GM18861 (cell line): ENCODE measurements at regions not wholly inside any gene's neighbourhood (a gene's known extent, or its start where the extent isn't known, plus 50 kb on each side); places are given as distances from the start of the nearest gene placed in this dataset.

Experiments
- ATAC-seq: cut with Tn5 transposase; IDR thresholded peaks from one replicate; pipeline ENCODE4 v1.9.1; 2021; ENCODE audit not compliant: unreplicated experiment

DNA sequence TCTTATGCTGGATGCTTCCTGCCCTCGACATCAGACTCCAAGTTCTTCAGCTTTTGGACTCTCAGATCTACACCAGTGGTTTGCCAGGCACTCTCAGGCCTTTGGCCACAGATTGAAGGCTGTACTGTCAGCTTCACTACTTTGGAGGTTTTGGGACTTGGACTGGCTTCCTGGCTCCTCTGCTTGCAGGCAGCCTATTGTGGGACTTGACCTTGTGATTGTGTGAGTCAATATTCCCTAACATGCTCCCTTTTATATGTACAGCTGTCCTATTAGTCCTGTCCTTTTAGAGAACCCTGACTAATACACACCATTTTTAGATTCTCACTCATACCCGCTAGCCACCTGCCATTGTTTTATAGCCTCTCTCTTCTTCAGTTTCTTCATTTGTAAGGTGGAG lies 382.1 kb upstream of the TSHZ2 start:
- ATAC-seq: no peak

- ATAC-seq: no peak
These were observed 382.8 kb upstream of the TSHZ2 start for GRCh38 chr20:52589251-52589812.

DNA sequence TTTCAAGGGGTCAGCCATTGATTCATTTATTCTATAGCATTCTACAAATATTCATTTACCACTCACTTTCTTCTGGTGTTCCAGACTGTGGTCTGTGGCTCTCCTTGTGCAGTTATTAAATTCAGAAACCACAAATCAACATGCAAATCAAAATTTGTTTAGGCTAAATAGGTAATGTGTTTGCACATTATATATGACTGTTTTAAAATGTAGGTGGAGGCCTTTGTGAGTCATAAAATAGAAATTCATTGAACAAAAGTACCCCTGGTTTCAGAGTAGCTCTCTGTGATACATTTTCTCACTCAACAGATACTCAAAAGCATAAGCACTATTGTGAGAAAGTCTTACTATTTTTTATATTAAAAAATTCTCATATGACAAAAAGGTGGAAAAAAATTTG lies 385.5 kb upstream of the TSHZ2 start:
- no peak for ATAC-seq

- no peak for ATAC-seq
These were observed 386.8 kb upstream of the TSHZ2 start for GRCh38 chr20:52585333-52585732.

DNA sequence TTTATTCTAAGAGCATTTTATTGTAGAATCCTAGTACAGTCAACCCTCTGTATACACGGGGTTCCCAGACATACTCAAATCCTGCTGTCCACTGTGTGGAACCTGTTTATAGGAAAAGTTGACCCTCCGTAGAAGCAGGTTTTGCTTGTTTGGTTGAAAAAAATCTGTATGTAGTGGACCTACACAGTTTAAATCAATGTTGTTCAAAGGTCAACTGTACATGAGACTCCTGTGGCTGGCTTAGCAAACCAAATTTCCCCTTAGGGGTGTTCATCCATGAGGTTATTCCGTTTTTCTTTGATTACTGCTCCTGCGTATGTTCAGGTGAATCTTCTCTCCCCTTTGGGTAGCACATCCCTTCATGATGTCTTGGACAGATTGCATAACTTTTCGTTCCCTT lies 387.0 kb upstream of the ZFP64 start:
- no peak for ATAC-seq

- no peak for ATAC-seq
These were observed 386.1 kb upstream of the ZFP64 start for GRCh38 chr20:52577696-52578095.

DNA sequence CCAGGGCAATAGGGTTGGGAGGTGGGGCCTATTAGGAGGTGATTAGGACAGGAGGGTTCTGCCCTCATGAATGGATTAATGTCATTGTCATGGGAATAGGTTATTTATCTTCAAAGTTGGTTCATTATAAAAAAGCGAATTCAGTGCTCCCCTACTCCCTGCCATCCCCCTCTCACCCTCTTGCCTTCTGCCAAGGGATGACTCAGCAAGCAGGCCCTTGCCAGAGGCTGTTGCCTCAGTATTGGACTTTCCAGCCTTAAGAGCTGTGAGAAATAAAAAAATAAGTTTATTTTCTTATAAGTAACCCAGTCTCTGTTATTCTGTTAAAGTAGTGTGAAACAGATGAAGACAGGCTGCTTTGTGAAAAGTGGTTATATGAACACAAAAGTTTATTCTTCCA lies 381.1 kb upstream of the ZFP64 start:
- ATAC-seq: no peak

GRCh38 chr20:52569201-52569600 lies 377.6 kb upstream of the ZFP64 start:
- no peak for ATAC-seq

- ATAC-seq: no peak
These were observed 374.0 kb upstream of the ZFP64 start for GRCh38 chr20:52565614-52566013.

- no peak for ATAC-seq
These were observed 373.0 kb upstream of the ZFP64 start for GRCh38 chr20:52564594-52564993.

DNA sequence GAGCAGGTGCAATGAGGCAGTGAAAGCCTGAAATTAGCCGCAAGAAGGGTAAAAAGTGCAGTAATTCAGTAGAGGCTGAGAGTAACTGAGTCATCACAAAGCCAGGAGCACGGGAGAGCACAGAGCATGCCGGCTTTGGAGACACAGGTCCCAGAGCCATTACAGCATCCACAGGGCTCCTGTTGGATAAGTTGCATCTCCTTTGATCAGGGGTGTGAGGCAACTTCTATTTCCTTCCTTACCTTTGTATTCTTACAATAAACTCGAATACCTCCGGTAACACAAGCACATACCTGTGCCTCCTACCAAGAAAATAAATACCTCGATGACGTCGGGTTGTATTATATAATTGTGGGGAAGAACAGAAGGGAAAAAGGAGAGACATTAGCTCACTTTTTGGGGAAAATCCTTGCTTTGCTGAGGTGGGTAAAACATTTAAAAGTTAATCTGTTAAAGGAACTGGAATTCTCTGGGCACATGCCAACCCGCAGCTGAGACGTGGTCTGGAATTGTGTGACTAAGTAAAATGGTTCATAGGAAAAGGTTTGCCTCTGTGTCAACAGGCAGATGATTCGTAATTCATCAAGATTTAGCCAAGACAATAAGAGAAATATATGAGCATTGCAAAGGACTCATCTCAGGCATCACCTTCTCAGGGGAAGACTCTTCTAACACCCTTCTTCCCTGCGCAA lies 360.7 kb upstream of the ZFP64 start:
- ATAC-seq: no peak

DNA sequence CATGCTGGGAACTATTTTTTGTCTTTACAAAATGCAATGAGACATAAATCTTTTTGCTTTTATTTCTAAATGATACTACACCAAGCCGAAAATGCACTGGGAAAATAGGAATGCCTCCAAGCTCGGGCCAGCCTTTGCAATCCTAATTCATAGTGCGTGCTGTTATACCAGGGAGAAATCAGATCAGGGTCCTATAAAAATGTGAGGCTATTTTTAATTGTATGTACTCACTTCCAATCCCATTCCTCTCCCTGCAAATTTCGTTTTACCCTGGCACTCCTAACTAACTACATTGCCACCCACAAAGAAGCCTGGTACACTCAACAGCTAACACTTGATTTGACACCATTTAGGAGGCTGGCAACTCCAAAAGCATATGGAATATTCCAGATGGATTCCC lies 350.6 kb upstream of the ZFP64 start:
- ATAC-seq: no peak

GRCh38 chr20:52540509-52540908 lies 348.9 kb upstream of the ZFP64 start:
- ATAC-seq: no peak

GRCh38 chr20:52539891-52540290 lies 348.3 kb upstream of the ZFP64 start:
- no peak for ATAC-seq

GRCh38 chr20:52536841-52537400 lies 345.3 kb upstream of the ZFP64 start:
- no peak for ATAC-seq

DNA sequence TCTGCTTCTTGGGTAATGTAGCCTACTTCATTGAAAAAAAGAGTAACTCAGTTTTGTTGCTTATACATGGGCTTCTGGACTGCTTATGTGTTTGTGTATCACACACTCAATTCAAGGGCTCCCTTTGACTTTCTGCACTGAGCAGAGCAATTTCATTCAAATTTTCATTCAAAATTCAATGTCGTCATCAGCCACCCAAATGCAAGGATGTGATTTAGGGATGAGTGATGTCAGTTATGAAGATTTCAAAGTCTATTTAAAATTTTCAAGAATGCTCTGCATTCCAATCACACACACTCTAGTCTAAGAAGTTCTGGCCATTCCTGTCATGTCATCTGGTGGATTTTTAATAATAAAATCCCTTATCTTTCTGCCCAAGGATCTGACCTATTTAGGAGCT lies 344.5 kb upstream of the ZFP64 start:
- no peak for ATAC-seq

DNA sequence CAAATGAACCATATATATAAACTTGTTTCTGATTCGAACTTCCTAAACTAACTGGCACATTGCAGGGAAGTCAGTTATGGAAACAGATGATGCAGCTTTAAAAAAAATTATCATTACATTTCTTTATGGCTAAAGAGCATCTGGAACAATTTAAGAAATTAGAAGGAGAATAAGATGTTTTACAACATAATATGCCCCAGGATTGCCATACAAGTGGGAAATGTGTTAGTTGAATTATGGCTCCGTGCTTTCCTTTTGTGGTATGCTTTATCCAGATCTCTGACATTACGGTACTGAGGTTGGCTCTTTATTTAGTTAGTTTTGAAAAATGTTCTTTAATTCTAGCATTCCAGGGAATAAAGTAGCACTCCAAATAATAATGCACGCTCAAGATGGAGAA lies 343.0 kb upstream of the ZFP64 start:
- no peak for ATAC-seq

- ATAC-seq: no peak
These were observed 341.8 kb upstream of the ZFP64 start for GRCh38 chr20:52533401-52533800.

DNA sequence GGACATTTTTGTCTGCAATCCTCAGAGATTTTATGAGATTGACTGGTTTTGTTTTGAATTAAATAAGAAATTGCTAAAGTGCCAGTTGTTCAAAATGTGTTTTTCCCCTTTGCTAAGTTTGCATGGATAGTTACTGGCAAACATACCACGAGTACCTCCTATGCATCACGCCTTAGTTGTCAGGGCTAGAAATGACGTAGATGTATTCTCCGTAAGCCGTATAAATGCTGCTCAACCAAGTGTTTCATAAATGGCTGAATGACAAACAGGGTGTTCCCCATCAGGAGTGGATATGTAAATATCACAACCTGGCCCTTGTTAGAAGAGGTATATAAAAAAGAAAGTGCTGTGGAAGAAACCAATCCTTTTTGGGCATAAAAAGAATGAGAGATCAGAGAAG lies 341.1 kb upstream of the ZFP64 start:
- no peak for ATAC-seq

DNA sequence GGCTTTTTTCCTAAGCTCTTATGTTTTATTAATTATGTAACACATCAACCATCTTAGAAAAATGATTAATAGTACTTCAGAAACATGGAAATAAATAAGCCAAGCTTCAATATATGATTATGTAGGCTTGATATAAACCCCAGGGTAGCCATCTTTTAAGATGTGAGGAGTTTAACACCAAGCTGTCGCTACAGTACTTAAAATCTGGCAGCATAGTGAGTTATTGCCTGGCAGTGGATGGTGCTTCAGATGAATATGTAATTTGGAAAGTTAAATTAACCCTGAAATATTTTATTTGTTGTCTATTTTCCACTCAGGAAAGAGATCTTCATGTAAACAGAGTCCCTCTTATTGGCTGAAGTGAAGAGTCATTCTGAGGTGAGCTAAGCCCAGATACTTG lies 339.0 kb upstream of the ZFP64 start:
- no peak for ATAC-seq

DNA sequence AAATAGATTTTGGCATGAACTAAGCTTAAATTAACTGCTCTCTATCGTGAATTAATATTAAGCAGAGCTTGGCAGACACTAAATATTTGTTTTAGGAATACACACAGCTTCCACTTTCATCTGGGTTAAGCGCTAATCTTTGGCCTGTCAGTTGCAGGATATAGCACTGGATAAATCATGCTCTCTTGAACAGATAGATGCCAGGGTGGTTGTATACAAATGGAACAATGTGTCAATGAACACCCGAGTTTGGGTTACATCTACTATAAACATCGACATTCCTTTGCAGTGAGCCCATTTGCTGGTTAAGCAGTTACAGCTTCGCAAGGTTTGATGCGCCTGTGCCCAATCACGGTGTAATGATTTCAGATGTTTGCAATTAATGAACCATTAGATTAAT lies 338.2 kb upstream of the ZFP64 start:
- ATAC-seq: no peak

GRCh38 chr20:52524861-52525260 lies 333.3 kb upstream of the ZFP64 start:
- ATAC-seq: no peak

GRCh38 chr20:52518735-52519134 lies 327.2 kb upstream of the ZFP64 start:
- no peak for ATAC-seq
